ENCODE measurements at regions not wholly inside any gene's neighbourhood (a gene's known extent, or its start where the extent isn't known, plus 50 kb on each side); places are given as distances from the start of the nearest gene placed in this dataset.
"Not testable (repeated sequence)": the region's sequence is repeated elsewhere in the genome, so short reads cannot be mapped to it uniquely, and the experiment has no call there.

- no peak for DNase-seq
These were observed 80.7 kb downstream of the TFAP2B start for GRCh38 chr6:50899306-50899870.

- no peak for DNase-seq
These were observed 83.6 kb downstream of the TFAP2B start for GRCh38 chr6:50902260-50902659.

GRCh38 chr6:50905297-50905696 is 86.6 kb downstream of the TFAP2B start:
- no peak for DNase-seq

GRCh38 chr6:50907565-50907964 is 88.9 kb downstream of the TFAP2B start:
- no peak for DNase-seq

GRCh38 chr6:50913105-50913770 is 94.6 kb downstream of the TFAP2B start:
- DNase-seq = no peak

- not testable (repeated sequence) for DNase-seq
These were observed 102.7 kb downstream of the TFAP2B start for GRCh38 chr6:50921378-50921777.

GRCh38 chr6:50921968-50922367 is 103.3 kb downstream of the TFAP2B start:
- no peak for DNase-seq

GRCh38 chr6:50922579-50923525 is 104.2 kb downstream of the TFAP2B start:
- no peak for DNase-seq

- no peak for DNase-seq
These were observed 106.1 kb downstream of the TFAP2B start for GRCh38 chr6:50924758-50925157.

GRCh38 chr6:50925548-50925947 is 106.9 kb downstream of the TFAP2B start:
- DNase-seq = no peak

GRCh38 chr6:50925981-50926380 is 107.3 kb downstream of the TFAP2B start:
- no peak for DNase-seq

GRCh38 chr6:50927800-50928199 is 109.1 kb downstream of the TFAP2B start:
- no peak for DNase-seq

GRCh38 chr6:50929323-50929722 is 110.7 kb downstream of the TFAP2B start:
- no peak for DNase-seq

- no peak for DNase-seq
These were observed 116.8 kb downstream of the TFAP2B start for GRCh38 chr6:50935442-50935841.

GRCh38 chr6:50936277-50936681 is 117.6 kb downstream of the TFAP2B start:
- DNase-seq = no peak

- no peak for DNase-seq
These were observed 121.3 kb downstream of the TFAP2B start for GRCh38 chr6:50939931-50940330.

GRCh38 chr6:50945789-50946188 is 127.1 kb downstream of the TFAP2B start:
- DNase-seq = no peak

GRCh38 chr6:50952092-50952907 is 133.6 kb downstream of the TFAP2B start:
- no peak for DNase-seq

- no peak for DNase-seq
These were observed 137.3 kb downstream of the TFAP2B start for GRCh38 chr6:50956014-50956413.

- DNase-seq = no peak
These were observed 139.6 kb downstream of the TFAP2B start for GRCh38 chr6:50958148-50958697.

GRCh38 chr6:50959081-50959641 is 140.5 kb downstream of the TFAP2B start:
- no peak for DNase-seq

GRCh38 chr6:50961611-50962010 is 142.9 kb downstream of the TFAP2B start:
- no peak for DNase-seq

Data from CD4-positive, alpha-beta T cell treated with Interleukin-4 for 1 hour (primary cell).